Effector CD8-positive, alpha-beta T cell (primary cell): ENCODE measurements at regions not wholly inside any gene's neighbourhood (a gene's known extent, or its start where the extent isn't known, plus 50 kb on each side); places are given as distances from the start of the nearest gene placed in this dataset.

Experiments
- DNase-seq: peaks from one replicate; lab custom pipeline; 2025; lab: John Stamatoyannopoulos, UW

GRCh38 chr3:56896357-56896756, 94.6 kb upstream of the ARHGEF3 start:
- DNase-seq, result no peak

- DNase-seq, result no peak
Observed at GRCh38 chr3:56894881-56895431, 93.2 kb upstream of the ARHGEF3 start.

- DNase-seq, result no peak
Observed at GRCh38 chr3:56890448-56891091, 88.8 kb upstream of the ARHGEF3 start.

GRCh38 chr3:56889131-56889530, 87.4 kb upstream of the ARHGEF3 start:
- no peak for DNase-seq

GRCh38 chr3:56887402-56888025, 85.8 kb upstream of the ARHGEF3 start:
- DNase-seq, result no peak

- no peak for DNase-seq
Observed at GRCh38 chr3:56886314-56886713, 84.6 kb upstream of the ARHGEF3 start.

- no peak for DNase-seq
Observed at GRCh38 chr3:56885879-56886278, 84.1 kb upstream of the ARHGEF3 start.

GRCh38 chr3:56885453-56885852, 83.7 kb upstream of the ARHGEF3 start:
- DNase-seq, result no peak

GRCh38 chr3:56884387-56884786, 82.6 kb upstream of the ARHGEF3 start:
- no peak for DNase-seq

GRCh38 chr3:56883828-56884227, 82.1 kb upstream of the ARHGEF3 start:
- DNase-seq, result no peak

GRCh38 chr3:56882896-56883295, 81.1 kb upstream of the ARHGEF3 start:
- DNase-seq, result no peak

GRCh38 chr3:56881841-56882240, 80.1 kb upstream of the ARHGEF3 start:
- no peak for DNase-seq

- DNase-seq, result no peak
Observed at GRCh38 chr3:56880720-56881575, 79.2 kb upstream of the ARHGEF3 start.

GRCh38 chr3:56879436-56880215, 77.9 kb upstream of the ARHGEF3 start:
- no peak for DNase-seq

- no peak for DNase-seq
Observed at GRCh38 chr3:56878074-56878473, 76.3 kb upstream of the ARHGEF3 start.

- no peak for DNase-seq
Observed at GRCh38 chr3:56876916-56877315, 75.2 kb upstream of the ARHGEF3 start.

- no peak for DNase-seq
Observed at GRCh38 chr3:56874269-56874668, 72.5 kb upstream of the ARHGEF3 start.

GRCh38 chr3:56870436-56870835, 68.7 kb upstream of the ARHGEF3 start:
- no peak for DNase-seq

- no peak for DNase-seq
Observed at GRCh38 chr3:56869157-56869889, 67.6 kb upstream of the ARHGEF3 start.

- no peak for DNase-seq
Observed at GRCh38 chr3:56868706-56869105, 67.0 kb upstream of the ARHGEF3 start.

GRCh38 chr3:56867671-56868070, 65.9 kb upstream of the ARHGEF3 start:
- DNase-seq, result no peak
